Mucosa of rectum (tissue), 2 donors: ENCODE measurements at regions not wholly inside any gene's neighbourhood (a gene's known extent, or its start where the extent isn't known, plus 50 kb on each side); places are given as distances from the start of the nearest gene placed in this dataset.

Experiments
- H3K27ac ChIP-seq, 2 donors: one replicate each; pipeline ENCODE4 v1.7.0; 2013; ENCODE audit warnings: inconsistent platforms in 2 of 2, low read depth in 2 of 2, low read length in 2 of 2
- H3K27me3 ChIP-seq, 2 donors: one replicate each; pipeline ENCODE4 v1.7.0; 2013; ENCODE audit warnings: low read length in 2 of 2; ENCODE audit not compliant: control insufficient read depth in 2 of 2, insufficient read depth in 2 of 2
- H3K36me3 ChIP-seq, 2 donors: one replicate each; pipeline ENCODE4 v1.7.0; 2013; ENCODE audit warnings: low read length in 2 of 2; ENCODE audit not compliant: control insufficient read depth in 2 of 2, insufficient read depth in 2 of 2
- H3K4me1 ChIP-seq, 2 donors: one replicate each; pipeline ENCODE4 v1.7.0; 2013; ENCODE audit warnings: low read length in 2 of 2, mild to moderate bottlenecking in 1 of 2; ENCODE audit not compliant: control insufficient read depth in 2 of 2, insufficient read depth in 2 of 2
- H3K4me3 ChIP-seq, 2 donors: one replicate each; pipeline ENCODE4 v1.7.0; 2013; ENCODE audit warnings: low read length in 2 of 2
- H3K9ac ChIP-seq, 2 donors: one replicate each; pipeline ENCODE4 v1.7.0; 2013; ENCODE audit warnings: low read length in 2 of 2, low read depth in 1 of 2, mild to moderate bottlenecking in 1 of 2
- H3K9me3 ChIP-seq, 2 donors: one replicate each; pipeline ENCODE4 v1.7.0; 2013; ENCODE audit warnings: low read length in 2 of 2; ENCODE audit not compliant: control insufficient read depth in 2 of 2
- donor health status: healthy.
- donor health status: Normal muscosa, but diverticular disease.

- H3K4me3 ChIP-seq: no peak overlapping the region
- H3K27me3 ChIP-seq: no peaks in the 10 kb centered on the region
- no peaks in the 10 kb centered on the region for H3K9me3 ChIP-seq
- no peak overlapping the region for H3K27ac ChIP-seq
- H3K9ac ChIP-seq: no peak overlapping the region
- no peaks in the 10 kb centered on the region for H3K4me1 ChIP-seq
- H3K36me3 ChIP-seq: no peaks in the 10 kb centered on the region
These were observed 414.6 kb downstream of the LMO4 start for GRCh38 chr1:87743256-87743655.

- Histone ChIP-seq H3K9me3 (no peaks in the 10 kb centered on the region), H3K9ac (no peak overlapping the region), H3K4me1 (no peaks in the 10 kb centered on the region), H3K27ac (no peak overlapping the region), H3K4me3 (no peak overlapping the region), H3K36me3 (no peaks in the 10 kb centered on the region), H3K27me3 (no peaks in the 10 kb centered on the region)
These were observed 415.4 kb downstream of the LMO4 start for GRCh38 chr1:87744056-87744455.

- no peak overlapping the region for H3K27ac ChIP-seq
- H3K4me3 ChIP-seq: no peak overlapping the region
- H3K9me3 ChIP-seq: no peaks in the 10 kb centered on the region
- no peaks in the 10 kb centered on the region for H3K36me3 ChIP-seq
- H3K4me1 ChIP-seq: no peaks in the 10 kb centered on the region
- no peak overlapping the region for H3K9ac ChIP-seq
- H3K27me3 ChIP-seq: no peaks in the 10 kb centered on the region
These were observed 416.1 kb downstream of the LMO4 start for GRCh38 chr1:87744763-87745162.

GRCh38 chr1:87753366-87753765 is 424.7 kb downstream of the LMO4 start:
- Histone ChIP-seq H3K4me1 (no peaks in the 10 kb centered on the region), H3K36me3 (no peaks in the 10 kb centered on the region), H3K4me3 (no peak overlapping the region), H3K27ac (no peak overlapping the region), H3K9me3 (no peaks in the 10 kb centered on the region), H3K9ac (no peak overlapping the region), H3K27me3 (no peaks in the 10 kb centered on the region)

GRCh38 chr1:87754139-87754538 is 425.5 kb downstream of the LMO4 start:
- Histone ChIP-seq H3K9ac (no peak overlapping the region), H3K36me3 (no peaks in the 10 kb centered on the region), H3K4me1 (no peaks in the 10 kb centered on the region), H3K4me3 (no peak overlapping the region), H3K27ac (no peak overlapping the region), H3K27me3 (no peaks in the 10 kb centered on the region), H3K9me3 (no peaks in the 10 kb centered on the region)

- Histone ChIP-seq H3K36me3 (no peaks in the 10 kb centered on the region), H3K4me3 (no peak overlapping the region), H3K9me3 (no peaks in the 10 kb centered on the region), H3K4me1 (no peaks in the 10 kb centered on the region), H3K27ac (no peak overlapping the region), H3K27me3 (no peaks in the 10 kb centered on the region), H3K9ac (no peak overlapping the region)
These were observed 429.0 kb downstream of the LMO4 start for GRCh38 chr1:87757676-87758075.

- H3K27me3 ChIP-seq: no peaks in the 10 kb centered on the region
- no peaks in the 10 kb centered on the region for H3K36me3 ChIP-seq
- no peaks in the 10 kb centered on the region for H3K4me1 ChIP-seq
- no peak overlapping the region for H3K9ac ChIP-seq
- H3K4me3 ChIP-seq: no peak overlapping the region
- H3K9me3 ChIP-seq: no peaks in the 10 kb centered on the region
- no peak overlapping the region for H3K27ac ChIP-seq
These were observed 430.9 kb downstream of the LMO4 start for GRCh38 chr1:87759421-87760087.

- no peaks in the 10 kb centered on the region for H3K27me3 ChIP-seq
- H3K4me1 ChIP-seq: no peaks in the 10 kb centered on the region
- H3K9ac ChIP-seq: no peak overlapping the region
- H3K36me3 ChIP-seq: no peaks in the 10 kb centered on the region
- H3K9me3 ChIP-seq: no peaks in the 10 kb centered on the region
- H3K27ac ChIP-seq: no peak overlapping the region
- no peak overlapping the region for H3K4me3 ChIP-seq
These were observed 431.5 kb downstream of the LMO4 start for GRCh38 chr1:87760155-87760554.

GRCh38 chr1:87760654-87761053 is 432.0 kb downstream of the LMO4 start:
- Histone ChIP-seq H3K9ac (no peak overlapping the region), H3K4me3 (no peak overlapping the region), H3K27ac (no peak overlapping the region), H3K27me3 (no peaks in the 10 kb centered on the region), H3K36me3 (no peaks in the 10 kb centered on the region), H3K9me3 (no peaks in the 10 kb centered on the region), H3K4me1 (no peaks in the 10 kb centered on the region)

- Histone ChIP-seq H3K36me3 (no peaks in the 10 kb centered on the region), H3K27me3 (no peaks in the 10 kb centered on the region), H3K27ac (no peak overlapping the region)
These were observed 434.8 kb downstream of the LMO4 start for GRCh38 chr1:87763483-87763882.

More at GRCh38 chr1:87763483-87763882, 434.8 kb downstream of the LMO4 start:
- Histone ChIP-seq H3K9me3 (no peaks in the 10 kb centered on the region), H3K4me1 (no peaks in the 10 kb centered on the region), H3K9ac (no peak overlapping the region), H3K4me3 (no peak overlapping the region)
